HG02885 (cell line): ENCODE measurements at regions not wholly inside any gene's neighbourhood (a gene's known extent, or its start where the extent isn't known, plus 50 kb on each side); places are given as distances from the start of the nearest gene placed in this dataset.
A peak's percentile ranks its signal among the peaks of the same experiment; 100 is the strongest.

Experiments used
- ATAC-seq: cut with Tn5 transposase; IDR thresholded peaks from one replicate; pipeline ENCODE4 v1.9.1; 2021; ENCODE audit warnings: mild to moderate bottlenecking; ENCODE audit not compliant: unreplicated experiment, poor library complexity

DNA sequence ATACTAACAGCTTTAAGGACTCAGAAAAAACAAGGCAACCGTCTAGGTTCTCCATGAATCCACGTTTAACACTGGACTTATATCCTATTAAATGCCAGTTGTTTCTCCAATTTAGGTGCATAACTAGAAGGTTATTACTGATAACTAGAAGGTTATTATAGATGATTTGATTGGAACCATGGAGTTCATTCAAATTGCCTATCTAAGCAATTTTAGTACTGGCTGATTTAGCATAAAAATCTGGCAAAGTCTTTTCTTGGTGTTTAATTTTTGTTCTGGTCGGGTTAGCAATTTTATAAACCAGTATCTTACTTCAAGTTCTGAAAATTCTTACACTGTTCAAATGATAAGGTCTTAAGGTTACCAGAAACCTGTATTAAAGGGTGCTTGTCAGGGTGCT lies 672.8 kb upstream of the GNPDA2 start:
- no peak for ATAC-seq

DNA sequence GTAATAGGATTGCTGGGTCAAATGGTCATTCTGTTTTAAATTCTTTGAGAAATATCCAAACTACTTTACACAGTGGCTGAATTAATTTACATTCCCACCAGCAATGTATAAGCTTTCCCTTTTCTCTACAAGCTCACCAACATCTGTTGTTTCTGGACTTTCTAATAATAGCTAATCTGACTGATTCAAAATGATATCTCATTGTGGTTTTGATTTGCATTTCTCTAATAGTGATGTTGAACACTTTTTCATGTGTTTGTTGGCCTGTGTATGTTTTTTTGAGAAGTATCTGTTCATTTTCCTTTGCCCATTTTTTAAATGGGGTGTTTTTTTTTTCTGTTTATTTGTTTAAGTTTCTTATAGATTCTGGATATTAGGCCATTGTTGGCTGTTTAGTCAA lies 659.0 kb upstream of the GNPDA2 start:
- ATAC-seq = no peak

DNA sequence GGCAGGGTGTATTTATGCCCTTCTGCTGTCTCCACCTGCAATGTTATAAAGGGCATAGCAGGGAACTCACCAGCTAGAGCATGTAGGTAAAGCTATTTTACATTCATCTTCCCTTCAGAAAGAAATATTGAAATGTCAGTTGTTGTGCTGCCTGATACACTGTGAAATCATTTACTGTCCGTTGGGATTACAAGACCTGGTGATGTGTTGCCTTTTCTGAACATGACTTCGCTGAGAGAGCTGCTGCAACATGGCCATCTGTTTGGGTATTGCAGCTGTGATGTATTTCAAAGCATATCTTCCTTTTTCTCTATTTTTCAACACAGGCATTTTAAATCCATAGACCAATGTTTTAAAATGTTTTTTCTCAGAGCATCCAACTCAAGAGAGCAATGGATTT lies 644.1 kb upstream of the GNPDA2 start:
- ATAC-seq = no peak

DNA sequence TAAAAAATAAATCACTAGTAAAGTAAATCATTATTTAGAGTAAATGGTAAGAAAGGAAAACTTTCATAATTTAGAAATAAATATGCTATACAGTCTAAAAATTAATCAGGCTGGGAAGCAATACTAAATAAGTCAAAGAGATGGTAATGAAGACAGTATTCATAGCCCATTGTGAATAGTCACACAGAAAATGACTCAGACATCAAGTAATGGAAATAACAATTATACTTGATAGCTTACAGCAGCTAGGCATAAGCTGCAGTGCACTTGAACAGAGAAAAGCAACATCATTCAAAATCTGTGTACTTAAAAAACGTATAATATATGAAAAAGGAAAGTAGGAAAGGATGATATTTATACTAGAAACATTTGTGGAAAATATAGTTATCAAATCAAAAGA lies 642.5 kb upstream of the GNPDA2 start:
- no peak for ATAC-seq

DNA sequence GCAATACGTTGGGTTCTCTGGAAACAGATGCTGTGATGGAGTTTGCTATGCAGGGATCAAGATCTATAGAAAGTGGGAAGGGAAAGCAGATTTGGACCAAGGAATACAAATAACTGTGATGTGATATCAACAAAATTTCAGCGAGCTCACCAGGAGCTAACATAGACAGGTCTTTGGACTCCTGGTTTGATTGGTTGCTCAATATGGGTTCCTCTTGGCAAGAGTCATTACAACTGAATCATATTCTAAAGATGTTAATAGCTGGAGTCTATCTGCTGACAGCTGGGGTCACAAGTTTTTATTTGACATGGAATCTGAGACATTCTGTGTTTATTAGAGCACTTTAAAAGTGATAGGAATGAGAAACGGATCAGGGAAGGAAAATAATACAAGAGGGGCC lies 637.6 kb upstream of the GNPDA2 start:
- ATAC-seq = no peak

DNA sequence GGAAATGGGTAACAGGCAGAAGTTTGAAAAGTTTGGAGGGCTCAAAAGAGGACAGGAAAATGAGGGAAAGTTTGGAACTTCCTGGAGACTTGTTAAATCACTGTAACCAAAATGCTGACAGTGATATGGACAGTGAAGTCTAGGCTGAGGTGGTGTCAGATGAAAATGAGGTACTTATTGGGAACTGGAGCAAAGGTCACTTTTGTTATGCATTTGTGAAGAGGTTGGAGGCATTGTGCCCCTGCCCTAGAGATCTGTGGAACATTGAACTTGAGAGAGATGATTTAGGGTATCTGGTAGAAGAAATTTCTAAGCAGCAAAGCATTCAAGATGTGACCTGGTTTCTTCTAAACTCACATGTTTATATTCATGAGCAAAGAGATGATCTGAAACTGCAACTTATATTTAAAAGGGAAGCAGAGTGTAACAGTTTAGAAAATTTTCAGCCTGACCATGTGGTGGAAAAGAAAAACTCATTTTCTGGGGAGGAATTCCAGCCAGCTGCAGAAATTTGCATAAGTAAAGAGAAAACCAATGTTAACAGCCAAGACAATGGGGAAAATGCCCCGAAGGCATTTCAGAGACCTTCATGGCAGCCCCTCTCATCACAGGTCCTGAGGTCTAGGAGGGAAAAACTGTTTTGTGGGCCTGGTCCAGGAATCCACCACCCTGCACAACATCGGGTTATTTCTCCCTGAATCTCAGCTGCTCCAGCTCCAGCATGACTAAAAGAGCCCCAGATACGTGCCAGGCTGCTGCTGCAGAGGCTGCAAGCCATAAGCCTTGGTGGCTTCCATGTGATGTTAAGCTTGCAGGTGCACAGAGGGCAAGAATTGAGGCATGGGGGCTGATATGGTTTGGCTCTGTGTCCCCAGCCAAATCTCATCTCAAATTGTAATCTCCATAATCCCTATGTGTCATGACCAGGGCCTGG lies 632.5 kb upstream of the GNPDA2 start:
- ATAC-seq = no peak

DNA sequence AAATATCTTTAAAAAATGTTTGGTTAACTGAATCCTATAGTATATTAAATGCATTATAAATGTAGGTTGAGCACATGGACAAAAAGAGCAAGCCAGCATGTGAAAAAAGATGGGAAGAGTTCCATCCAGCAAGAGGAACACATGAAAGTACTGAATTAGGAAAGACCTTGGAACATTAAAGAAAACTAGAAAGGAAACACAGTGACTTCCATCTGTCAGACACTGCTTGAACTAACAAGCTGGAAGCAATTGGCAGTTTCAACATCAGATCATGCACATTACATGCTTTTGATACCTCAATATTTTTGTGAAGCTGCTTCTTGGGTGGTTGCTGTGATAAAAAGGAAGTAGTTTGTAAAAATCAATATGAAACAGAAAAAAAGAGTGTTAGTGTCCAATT lies 626.8 kb upstream of the GNPDA2 start:
- ATAC-seq = no peak

DNA sequence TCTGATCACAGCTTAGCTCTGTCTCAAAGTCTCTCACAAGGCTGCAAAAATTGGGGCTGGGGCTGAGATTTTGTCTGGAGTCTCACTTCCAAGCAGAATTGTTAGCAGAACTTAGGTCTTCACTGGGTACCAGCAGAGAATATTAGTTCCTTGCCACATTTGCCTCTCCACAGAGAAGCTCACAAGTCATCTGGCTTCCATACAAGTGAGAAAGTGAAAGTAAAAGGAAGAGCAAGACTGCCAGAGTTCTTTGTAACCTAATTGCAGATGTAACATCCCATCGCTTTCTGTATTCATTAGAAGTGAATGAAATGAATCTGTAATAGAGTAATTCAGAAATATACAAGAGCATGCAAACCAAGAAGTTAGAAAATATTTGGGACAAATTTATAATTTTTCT lies 624.1 kb upstream of the GNPDA2 start:
- peak; percentile 72 for ATAC-seq

DNA sequence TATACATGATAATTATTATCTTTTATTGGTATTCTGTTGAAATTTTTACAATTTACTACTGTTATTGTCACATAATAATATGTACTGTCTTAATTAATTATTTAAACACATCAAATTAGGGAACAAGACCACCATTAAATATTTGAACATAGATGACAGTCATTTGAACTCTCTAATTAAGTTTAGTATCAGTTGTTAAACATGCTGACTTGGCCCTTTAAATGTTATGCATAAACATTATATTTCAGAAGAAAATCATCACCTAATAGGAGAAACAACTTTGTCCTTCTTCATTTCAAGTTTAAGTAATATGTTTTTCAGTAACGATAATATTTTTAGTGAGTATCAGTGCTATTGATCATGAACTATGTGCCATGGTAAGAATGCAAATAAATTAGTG lies 623.5 kb upstream of the GNPDA2 start:
- ATAC-seq = no peak

DNA sequence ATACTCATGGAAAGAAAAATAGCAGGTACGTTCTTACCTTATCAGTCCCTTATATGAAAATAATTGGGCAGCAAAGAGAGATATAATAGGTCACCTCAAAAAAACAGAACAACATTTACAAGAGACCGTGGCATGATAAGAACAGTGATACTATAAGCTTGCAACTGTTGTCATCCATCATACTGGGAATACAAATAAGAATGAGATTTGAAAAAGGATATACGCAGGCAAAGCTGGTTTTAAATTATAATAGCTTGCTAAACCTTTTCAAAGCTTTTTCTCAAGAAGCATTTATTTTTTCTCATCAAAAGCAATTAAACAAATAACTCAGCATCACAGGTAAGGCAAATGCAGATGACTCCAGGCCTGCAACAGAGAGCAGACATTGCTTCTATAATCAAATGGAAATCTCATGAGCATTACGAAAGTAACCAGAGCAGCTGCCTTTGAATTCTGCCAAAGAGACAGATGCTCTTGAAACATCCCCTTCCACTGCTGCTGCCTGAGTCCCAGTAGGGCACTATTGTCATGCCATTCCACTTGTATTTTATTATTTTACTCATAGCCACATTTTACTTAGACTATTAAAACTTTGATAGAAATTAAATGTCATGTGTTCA lies 620.6 kb upstream of the GNPDA2 start:
- no peak for ATAC-seq

DNA sequence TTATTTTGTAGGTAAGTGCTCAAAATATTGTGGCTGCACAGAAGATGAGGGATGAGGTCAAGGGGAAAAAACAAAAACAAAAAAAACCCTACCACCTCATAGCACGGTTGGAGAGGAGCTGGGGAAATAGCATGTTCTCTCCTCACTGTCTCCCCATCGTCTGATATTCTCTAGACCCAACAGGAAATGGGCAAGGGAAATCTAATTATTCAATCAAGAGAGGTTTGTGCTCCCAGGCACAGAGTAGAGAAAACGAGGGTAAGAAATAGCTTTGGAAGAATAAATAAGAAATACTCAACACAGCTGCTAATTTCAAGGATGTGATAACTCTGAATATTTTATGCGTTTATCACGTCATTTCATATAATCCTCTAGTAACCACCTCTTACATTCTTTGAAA lies 619.2 kb upstream of the GNPDA2 start:
- no peak for ATAC-seq

DNA sequence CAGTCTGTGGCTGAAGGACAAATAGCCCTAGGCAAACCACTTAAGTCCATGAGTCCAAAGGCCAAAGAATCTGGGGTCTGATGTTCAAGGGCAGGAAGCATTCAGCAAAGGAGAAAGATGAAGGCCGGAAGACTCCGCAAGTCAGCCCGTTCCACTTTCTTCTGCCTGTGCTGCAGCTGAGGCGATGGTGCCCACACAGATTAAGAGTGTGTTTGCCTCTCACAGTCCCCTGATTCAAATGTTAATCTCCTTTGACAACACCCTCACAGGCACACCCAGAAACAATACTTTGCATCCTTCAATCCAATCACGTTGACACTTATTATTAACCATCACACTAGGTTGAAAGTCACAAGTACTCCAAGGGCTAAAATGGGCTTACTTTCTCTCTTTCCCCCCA lies 605.4 kb upstream of the GNPDA2 start:
- ATAC-seq = no peak

DNA sequence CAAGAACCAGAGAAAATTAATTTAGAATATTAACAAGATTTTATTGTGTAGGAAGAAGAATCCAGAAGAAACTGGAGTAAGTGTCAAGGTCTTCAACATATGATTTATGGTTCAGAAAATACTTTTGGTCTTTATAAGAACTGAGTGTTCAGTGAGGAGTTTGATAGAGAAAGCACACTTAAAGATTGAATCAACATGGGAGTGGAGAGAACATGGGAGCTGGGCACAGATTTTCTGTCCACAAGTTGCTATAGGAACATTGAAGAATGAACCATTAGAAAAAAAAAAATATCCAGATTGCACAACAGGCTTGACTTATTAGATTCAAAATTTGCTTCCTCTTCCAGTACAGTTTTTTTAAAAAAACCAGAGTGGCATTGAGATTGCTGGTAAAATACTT lies 601.2 kb upstream of the GNPDA2 start:
- ATAC-seq = no peak

DNA sequence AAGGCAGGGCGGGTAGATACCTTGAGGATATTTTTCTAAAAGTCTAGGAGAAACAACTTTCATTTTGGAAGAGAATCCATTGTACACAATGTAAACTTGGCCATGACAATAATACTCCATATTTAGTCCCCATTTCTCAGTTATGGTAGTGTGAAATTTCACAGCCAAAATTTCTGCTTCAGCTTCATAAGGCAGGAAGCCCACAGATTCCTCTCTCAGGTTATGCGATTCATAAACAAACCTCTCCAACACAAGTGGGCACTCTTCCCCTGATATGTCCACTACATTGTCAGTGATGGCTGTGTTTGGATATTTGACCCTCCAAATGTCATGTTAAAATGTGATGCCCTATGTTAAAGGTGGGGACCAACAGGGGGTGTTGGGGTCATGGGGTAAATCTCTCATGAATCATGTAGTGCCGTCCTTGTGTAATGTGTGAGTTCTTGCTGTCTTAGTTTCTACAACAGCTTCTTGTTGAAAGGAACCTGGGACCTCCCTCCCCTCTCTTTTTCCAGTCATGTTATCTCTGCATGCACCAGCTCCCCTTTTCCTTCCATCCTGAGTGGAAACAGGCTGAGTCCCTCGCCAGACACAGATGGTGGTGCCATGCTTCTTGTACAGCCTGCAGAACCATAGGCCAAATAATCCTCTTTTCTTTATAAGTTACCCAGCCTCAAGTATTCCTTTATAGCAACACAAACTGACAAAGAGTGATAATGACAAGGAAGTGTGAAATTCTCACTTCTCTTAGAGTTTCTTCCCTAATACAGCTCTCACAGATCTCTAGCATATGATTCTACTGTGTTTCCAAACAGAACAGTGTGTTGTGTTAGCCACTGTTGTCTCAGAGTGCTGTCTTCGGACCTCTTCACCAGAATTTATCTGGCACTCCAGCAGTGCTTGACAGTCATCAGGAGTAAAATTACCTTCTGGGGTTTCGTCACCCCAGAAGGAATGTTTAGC lies 598.4 kb upstream of the GNPDA2 start:
- no peak for ATAC-seq

DNA sequence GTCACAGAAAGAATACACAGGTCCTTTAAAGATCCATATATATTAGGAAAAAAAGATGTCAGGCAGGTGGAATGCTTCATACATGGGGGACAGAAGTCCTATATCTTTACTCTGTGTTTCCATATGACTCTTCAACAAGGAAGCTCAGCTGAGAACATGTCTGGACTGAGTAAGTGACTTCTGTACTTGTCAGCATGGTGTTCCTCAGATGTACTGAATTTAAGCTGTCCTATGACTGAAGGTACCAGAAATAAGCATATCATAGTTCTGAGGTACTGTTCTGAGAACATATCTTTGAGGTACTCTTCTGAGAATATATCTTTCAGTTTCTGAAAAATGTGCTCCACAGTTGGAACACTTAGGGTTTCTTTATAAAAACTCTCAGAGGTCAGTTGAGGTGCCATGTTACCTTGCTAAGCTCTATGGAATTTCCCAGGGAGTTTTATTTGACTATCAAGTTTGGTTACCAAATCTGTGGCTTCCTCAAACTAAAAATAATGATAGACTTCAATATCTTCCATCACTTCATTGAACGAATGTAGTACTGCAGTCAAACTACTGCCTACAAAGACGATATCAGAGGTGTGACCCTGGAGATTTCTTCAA lies 597.2 kb upstream of the GNPDA2 start:
- peak; percentile 45 for ATAC-seq

DNA sequence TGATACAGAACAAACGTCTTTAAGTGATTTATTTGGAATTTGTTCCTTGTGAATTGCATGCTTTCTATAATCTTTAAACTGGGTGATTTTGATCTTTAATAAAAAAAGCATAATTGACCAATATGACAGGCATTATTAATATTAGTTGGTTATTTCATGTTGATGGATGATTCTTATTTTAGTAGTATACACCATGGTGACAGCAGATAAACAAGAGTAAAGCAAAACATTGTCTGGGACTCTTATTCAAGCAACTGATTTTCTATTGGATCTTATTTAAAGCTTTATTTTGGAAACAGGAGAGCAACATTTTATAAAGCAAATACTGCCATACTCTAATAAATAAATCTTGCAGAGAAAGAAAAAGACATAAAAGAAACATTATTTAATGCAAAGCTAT lies 591.4 kb upstream of the GNPDA2 start:
- ATAC-seq = no peak

DNA sequence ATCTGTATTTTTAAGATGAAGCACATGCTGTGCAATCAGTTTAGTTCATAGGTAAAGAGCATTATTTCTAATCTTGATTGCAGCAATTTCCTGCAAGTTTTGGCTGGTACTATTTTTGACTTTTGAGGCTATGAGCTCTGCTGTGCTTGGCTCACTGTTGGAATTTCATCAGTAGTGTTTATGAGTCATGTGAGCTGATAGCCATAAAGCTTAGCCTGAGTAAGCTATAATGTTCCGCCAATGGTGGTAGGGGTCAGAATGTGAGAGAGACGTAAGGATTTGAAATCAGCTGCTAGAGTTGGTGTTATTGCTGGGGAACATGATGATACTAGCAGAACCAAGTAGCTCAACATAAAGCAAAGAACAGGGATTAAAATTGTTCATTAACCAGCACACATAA lies 590.9 kb upstream of the GNPDA2 start:
- ATAC-seq = no peak

DNA sequence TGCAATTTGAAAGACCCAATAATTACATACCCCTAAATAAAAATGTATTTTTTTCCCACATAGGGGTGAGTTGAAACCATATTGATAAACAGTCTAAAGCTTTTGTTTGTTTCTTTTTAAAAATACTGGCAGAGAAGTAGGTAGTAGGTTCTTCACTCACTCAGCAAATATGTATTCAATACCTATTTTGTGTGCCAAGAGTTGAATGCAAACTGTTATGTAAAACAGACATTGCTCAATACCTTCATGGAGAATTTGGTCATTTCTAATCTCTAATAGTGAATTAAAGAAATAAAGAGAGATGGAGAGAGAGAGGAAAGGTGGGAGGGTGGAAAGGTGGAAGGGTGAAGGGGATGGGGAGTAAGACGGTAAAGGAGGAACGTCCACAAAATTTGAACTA lies 589.9 kb upstream of the GNPDA2 start:
- ATAC-seq = no peak

DNA sequence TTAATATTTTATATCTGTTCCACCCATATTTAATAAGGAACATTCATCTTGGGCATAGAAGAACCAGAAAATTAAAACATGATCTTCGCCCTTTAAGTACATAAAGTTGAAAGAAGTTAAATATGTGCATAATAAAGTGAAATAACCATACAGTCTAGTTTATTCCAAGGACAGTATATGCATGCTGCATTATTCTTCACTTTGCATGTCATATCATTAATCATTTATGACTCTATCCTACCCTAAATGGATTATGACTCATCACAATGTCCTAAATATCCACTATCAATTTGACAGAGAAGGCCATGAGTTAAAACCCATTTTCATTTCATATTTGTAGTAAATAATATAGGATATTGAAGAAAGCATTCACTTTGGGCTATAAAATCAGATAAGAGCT lies 576.5 kb upstream of the GNPDA2 start:
- no peak for ATAC-seq

DNA sequence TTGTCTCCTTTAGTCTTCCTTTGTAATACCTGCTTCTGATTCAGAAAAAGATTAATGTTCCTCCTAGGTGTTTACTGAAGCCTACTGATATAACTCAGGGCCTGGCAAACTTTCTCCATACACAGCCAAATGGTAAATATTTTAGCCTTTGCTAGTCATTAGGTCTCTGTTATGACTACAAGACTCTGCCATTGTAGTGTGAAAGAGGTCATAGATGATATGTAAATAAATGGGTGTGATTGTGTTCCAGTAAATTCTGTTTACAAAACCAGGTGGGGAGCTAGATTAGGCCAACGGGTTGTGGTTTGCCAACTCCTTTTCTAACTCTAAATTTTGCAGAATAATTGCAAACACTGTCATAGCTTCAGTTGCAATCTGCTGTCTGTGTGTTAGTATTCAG lies 568.1 kb upstream of the GNPDA2 start:
- ATAC-seq = no peak
